ENCODE measurements at regions not wholly inside any gene's neighbourhood (a gene's known extent, or its start where the extent isn't known, plus 50 kb on each side); places are given as distances from the start of the nearest gene placed in this dataset.
A peak's percentile ranks its signal among the peaks of the same experiment; 100 is the strongest.

DNA sequence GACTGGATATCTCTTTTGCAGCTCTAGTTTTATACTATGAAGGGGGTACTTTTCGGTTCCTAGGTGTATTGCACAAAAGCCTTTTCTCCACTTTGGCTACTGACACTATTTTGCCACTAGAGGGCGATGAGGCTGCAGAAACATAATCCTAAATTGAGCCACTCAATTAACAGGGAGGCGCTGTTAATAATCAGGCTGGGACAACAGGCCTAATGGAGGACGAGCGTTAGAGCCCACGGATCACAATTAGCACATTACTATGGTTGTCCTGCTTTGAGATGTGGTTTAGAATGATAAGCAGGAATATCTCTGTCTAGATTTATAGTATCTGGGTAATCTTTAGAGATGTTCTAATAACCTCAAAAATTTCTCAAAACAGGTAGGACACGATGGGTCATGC is 62.2 kb upstream of the PMAIP1 start:
- Mint-ChIP-seq H3K4me3 (no peak overlapping the region), H3K27ac (no peak overlapping the region), H3K9me3 (no peaks in the 10 kb centered on the region), H3K36me3 (no peaks in the 10 kb centered on the region), H3K27me3 (ENCODE audit: low read depth) (peaks cover 27% of the 10 kb centered on the region), H3K4me1 (peaks cover 11% of the 10 kb centered on the region)
- TF ChIP-seq, protein P1, sequence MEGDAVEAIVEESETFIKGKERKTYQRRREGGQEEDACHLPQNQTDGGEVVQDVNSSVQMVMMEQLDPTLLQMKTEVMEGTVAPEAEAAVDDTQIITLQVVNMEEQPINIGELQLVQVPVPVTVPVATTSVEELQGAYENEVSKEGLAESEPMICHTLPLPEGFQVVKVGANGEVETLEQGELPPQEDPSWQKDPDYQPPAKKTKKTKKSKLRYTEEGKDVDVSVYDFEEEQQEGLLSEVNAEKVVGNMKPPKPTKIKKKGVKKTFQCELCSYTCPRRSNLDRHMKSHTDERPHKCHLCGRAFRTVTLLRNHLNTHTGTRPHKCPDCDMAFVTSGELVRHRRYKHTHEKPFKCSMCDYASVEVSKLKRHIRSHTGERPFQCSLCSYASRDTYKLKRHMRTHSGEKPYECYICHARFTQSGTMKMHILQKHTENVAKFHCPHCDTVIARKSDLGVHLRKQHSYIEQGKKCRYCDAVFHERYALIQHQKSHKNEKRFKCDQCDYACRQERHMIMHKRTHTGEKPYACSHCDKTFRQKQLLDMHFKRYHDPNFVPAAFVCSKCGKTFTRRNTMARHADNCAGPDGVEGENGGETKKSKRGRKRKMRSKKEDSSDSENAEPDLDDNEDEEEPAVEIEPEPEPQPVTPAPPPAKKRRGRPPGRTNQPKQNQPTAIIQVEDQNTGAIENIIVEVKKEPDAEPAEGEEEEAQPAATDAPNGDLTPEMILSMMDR (IDR thresholded peaks at IDR 0.05; ENCODE audit: unreplicated experiment): peak; percentile 92
- no peak for DNase-seq (ENCODE audit: low spot score in 2 of 2, unreplicated experiment in 2 of 2)

DNA sequence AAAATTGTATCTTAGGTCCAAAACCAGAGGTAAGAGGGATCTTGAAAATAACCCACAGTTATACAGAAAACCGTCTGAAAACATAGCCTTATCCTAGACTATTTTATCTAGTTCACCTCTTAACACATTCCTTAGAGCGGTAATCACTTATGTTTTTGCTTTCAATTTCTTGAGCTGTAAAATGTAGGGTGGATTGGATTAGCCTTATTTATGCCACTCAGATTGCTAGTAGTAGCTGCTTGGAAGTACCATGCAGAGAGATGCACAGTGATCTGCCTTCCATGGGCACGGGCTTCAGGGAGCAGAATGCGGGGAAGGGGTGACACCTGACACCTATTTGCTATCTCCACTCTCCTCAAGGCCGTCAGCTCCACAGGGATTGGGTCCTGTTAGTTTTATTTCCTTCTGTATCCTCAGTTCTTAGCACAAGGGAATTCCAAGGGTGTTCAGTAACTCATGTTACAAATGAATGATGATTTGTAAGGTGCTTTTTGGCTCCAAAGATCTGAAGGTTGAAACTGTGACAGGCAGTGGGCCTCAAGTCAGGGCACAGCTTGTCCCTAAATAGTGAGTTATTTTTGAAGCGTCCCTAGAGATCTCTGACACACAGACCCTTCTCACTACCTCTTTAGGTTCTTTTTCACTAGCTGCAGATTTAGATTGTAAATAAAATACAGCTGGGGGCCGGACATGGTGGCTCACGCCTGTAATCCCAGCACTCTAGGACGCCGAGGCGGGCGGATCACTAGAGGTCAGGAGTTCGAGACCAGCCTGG is 64.0 kb upstream of the PMAIP1 start:
- H3K27me3 Mint-ChIP-seq (ENCODE audit: low read depth): peaks cover 39% of the 10 kb centered on the region

DNA sequence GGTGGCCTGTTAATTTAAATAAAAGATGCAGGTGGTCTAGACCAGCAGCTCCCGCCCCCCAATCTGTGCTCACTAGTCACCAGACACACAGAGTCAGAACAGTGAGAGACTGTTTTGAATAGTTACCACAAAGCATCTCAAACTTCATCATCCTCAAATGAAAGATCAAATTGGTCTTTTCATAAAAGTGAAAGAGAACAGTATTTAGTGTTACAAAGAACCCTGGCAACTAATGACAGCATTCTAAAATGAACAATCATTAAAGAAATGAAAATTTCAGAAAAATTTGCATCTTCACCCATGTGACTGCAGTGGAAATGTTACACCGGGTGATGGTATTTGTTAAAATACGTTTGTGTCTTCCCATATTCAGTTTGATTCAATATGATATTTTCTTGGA is 65.5 kb upstream of the PMAIP1 start:
- Mint-ChIP-seq H3K4me3 (no peak overlapping the region), H3K4me1 (peaks cover 7% of the 10 kb centered on the region), H3K9me3 (no peaks in the 10 kb centered on the region), H3K36me3 (no peaks in the 10 kb centered on the region), H3K27ac (no peak overlapping the region), H3K27me3 (ENCODE audit: low read depth) (peaks cover 42% of the 10 kb centered on the region)
- TF ChIP-seq, protein P1 (IDR thresholded peaks at IDR 0.05; ENCODE audit: unreplicated experiment): no peak
- no peak for DNase-seq (ENCODE audit: low spot score in 2 of 2, unreplicated experiment in 2 of 2)

More for the DNA sequence above, 64.0 kb upstream of the PMAIP1 start:
- TF ChIP-seq, protein P1 (IDR thresholded peaks at IDR 0.05; ENCODE audit: unreplicated experiment): no peak
- no peak overlapping the region for H3K27ac Mint-ChIP-seq
- H3K4me3 Mint-ChIP-seq: no peak overlapping the region
- no peaks in the 10 kb centered on the region for H3K9me3 Mint-ChIP-seq
- no peaks in the 10 kb centered on the region for H3K36me3 Mint-ChIP-seq
- no peak for DNase-seq (ENCODE audit: low spot score in 2 of 2, unreplicated experiment in 2 of 2)
- H3K4me1 Mint-ChIP-seq: peaks cover 11% of the 10 kb centered on the region

DNA sequence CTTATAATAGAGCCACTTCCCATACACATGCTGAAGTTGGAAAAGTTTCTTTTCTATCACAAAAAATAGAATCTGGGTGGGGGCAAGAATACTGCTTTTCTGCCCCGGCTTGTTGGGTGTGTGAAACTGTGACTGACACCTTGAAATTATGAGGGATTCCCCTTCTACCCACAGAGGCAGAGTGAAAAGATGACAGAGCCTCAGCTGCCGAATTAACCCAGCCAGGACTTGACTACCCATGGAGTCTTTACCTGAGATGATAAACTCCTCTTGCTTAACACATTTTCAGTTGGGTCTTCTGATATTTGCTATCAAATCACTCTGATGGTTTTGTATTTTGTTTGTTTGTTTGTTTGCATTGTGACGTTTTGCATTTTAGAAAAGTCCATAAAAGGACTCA is 66.0 kb upstream of the PMAIP1 start:
- Mint-ChIP-seq H3K4me3 (no peak overlapping the region), H3K27ac (no peak overlapping the region), H3K9me3 (no peaks in the 10 kb centered on the region), H3K36me3 (no peaks in the 10 kb centered on the region), H3K4me1 (peaks cover 7% of the 10 kb centered on the region), H3K27me3 (ENCODE audit: low read depth) (peaks cover 42% of the 10 kb centered on the region)
- DNase-seq (ENCODE audit: low spot score in 2 of 2, unreplicated experiment in 2 of 2): no peak
- TF ChIP-seq, protein P1 (IDR thresholded peaks at IDR 0.05; ENCODE audit: unreplicated experiment): no peak

DNA sequence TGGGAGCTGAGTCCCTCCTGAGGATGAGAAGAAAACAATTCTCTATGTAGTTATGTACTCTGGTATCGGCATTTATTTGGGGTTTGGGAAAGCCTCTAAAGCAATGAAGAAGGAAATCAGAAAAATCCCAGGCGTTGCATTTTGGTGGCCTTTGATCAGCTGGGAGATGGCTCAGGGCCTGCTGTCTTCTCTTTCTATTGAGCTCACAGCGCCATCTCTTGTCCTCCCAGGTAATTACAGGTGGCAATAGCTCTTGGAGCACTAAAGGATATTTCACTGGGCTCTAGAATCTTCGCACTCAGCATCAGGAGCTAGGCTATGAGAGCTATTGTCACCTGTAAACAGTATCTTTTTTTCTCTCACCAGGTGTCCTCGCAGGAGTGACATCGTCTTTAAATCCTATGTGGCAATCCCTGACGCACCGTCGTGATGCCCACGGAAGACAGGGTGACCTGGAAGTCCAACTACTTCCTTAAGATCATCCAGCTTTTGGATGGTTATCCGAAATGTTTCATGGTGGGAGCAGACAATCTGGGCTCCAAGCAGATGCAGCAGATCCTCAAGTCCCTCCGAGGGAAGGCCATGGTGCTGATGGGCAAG is 76.1 kb upstream of the PMAIP1 start:
- no peaks in the 10 kb centered on the region for H3K36me3 Mint-ChIP-seq
- H3K27me3 Mint-ChIP-seq (ENCODE audit: low read depth): peaks cover 30% of the 10 kb centered on the region
- peaks cover 4% of the 10 kb centered on the region for H3K4me1 Mint-ChIP-seq
- no peaks in the 10 kb centered on the region for H3K9me3 Mint-ChIP-seq
- TF ChIP-seq, protein P1 (IDR thresholded peaks at IDR 0.05; ENCODE audit: unreplicated experiment): peak; percentile 63
- H3K4me3 Mint-ChIP-seq: no peak overlapping the region
- no peak overlapping the region for H3K27ac Mint-ChIP-seq
- DNase-seq (ENCODE audit: low spot score in 2 of 2, unreplicated experiment in 2 of 2): peak; percentile 50 to 83
